ENCODE measurements at regions not wholly inside any gene's neighbourhood (a gene's known extent, or its start where the extent isn't known, plus 50 kb on each side); places are given as distances from the start of the nearest gene placed in this dataset.
"Not testable (repeated sequence)": the region's sequence is repeated elsewhere in the genome, so short reads cannot be mapped to it uniquely, and the experiment has no call there.

GRCh38 chr7:17408245-17408903 lies 109.9 kb downstream of the AHR start:
- no peak overlapping the region for H3K4me3 ChIP-seq (ENCODE audit: low read depth, low read length)
- TF ChIP-seq CTCF (IDR thresholded peaks at IDR 0.05; ENCODE audit: low read depth, low read length), result no peak

- no peak overlapping the region for H3K4me3 ChIP-seq (ENCODE audit: low read depth, low read length)
- TF ChIP-seq CTCF (IDR thresholded peaks at IDR 0.05; ENCODE audit: low read depth, low read length), result no peak
Measured at GRCh38 chr7:17408904-17409290, 110.4 kb downstream of the AHR start.

- TF ChIP-seq CTCF (IDR thresholded peaks at IDR 0.05; ENCODE audit: low read depth, low read length), result no peak
- no peak overlapping the region for H3K4me3 ChIP-seq (ENCODE audit: low read depth, low read length)
Measured at GRCh38 chr7:17411922-17412321, 113.5 kb downstream of the AHR start.

- H3K4me3 ChIP-seq (ENCODE audit: low read depth, low read length), result no peak overlapping the region
- no peak for TF ChIP-seq CTCF (IDR thresholded peaks at IDR 0.05; ENCODE audit: low read depth, low read length)
Measured at GRCh38 chr7:17412883-17413282, 114.4 kb downstream of the AHR start.

GRCh38 chr7:17415955-17416354 lies 117.5 kb downstream of the AHR start:
- H3K4me3 ChIP-seq (ENCODE audit: low read depth, low read length), result no peak overlapping the region
- no peak for TF ChIP-seq CTCF (IDR thresholded peaks at IDR 0.05; ENCODE audit: low read depth, low read length)

GRCh38 chr7:17420308-17421015 lies 122.0 kb downstream of the AHR start:
- H3K4me3 ChIP-seq (ENCODE audit: low read depth, low read length), result not testable (repeated sequence)

- TF ChIP-seq CTCF (IDR thresholded peaks at IDR 0.05; ENCODE audit: low read depth, low read length), result no peak
- H3K4me3 ChIP-seq (ENCODE audit: low read depth, low read length), result no peak overlapping the region
Measured at GRCh38 chr7:17421941-17422340, 123.5 kb downstream of the AHR start.
